DND-41 (cell line): ENCODE measurements at regions not wholly inside any gene's neighbourhood (a gene's known extent, or its start where the extent isn't known, plus 50 kb on each side); places are given as distances from the start of the nearest gene placed in this dataset.

Experiments used
- ATAC-seq: fragments of 200-7000 bp; cut with Tn5 transposase; 3 replicates; pipeline ENCODE4 v1.9.1; 2021; ENCODE audit warnings: low read depth; ENCODE audit not compliant: insufficient read depth
- DNase-seq: peaks from one replicate; pipeline ENCODE4 v3.0.0-alpha.2; 2020
- H2AFZ ChIP-seq: 2 replicates; pipeline ENCODE4 v1.6.0; 2012; ENCODE audit warnings: low read depth, low read length
- H3K27ac ChIP-seq: 2 replicates; pipeline ENCODE4 v1.5.1; 2012; ENCODE audit warnings: low read length, inconsistent platforms
- H3K27me3 ChIP-seq: fragments of 200-600 bp; sonication (generic); 2 replicates; pipeline ENCODE4 v1.6.0; 2012; ENCODE audit warnings: low read length, mild to moderate bottlenecking, inconsistent platforms; ENCODE audit not compliant: insufficient read depth, poor library complexity
- H3K36me3 ChIP-seq: 2 replicates; pipeline ENCODE4 v1.5.1; 2012; ENCODE audit warnings: low read length, inconsistent platforms; ENCODE audit not compliant: insufficient read depth
- H3K4me1 ChIP-seq: 2 replicates; pipeline ENCODE4 v1.5.1; 2012; ENCODE audit warnings: mild to moderate bottlenecking, low read length; ENCODE audit not compliant: insufficient read depth
- H3K4me2 ChIP-seq: 2 replicates; pipeline ENCODE4 v1.6.0; 2012; ENCODE audit warnings: mild to moderate bottlenecking, moderate library complexity, low read length, inconsistent platforms; ENCODE audit not compliant: insufficient read depth
- H3K4me3 ChIP-seq, 2 experiments: fragments of 200-600 bp in 1 of 2; shearing (Covaris generic) in 1 of 2; 2 replicates each; pipeline ENCODE4 v1.5.1; 2012 to 2016; ENCODE audit warnings: inconsistent platforms in 2 of 2, low read length in 2 of 2, mild to moderate bottlenecking in 2 of 2, low read depth in 1 of 2, moderate library complexity in 1 of 2
- H3K79me2 ChIP-seq: 2 replicates; pipeline ENCODE4 v1.6.0; 2012; ENCODE audit warnings: low read length, inconsistent platforms; ENCODE audit not compliant: insufficient read depth
- H3K9ac ChIP-seq: 2 replicates; pipeline ENCODE4 v1.6.0; 2012; ENCODE audit warnings: low read depth, mild to moderate bottlenecking, inconsistent platforms, low read length, moderate library complexity
- H3K9me3 ChIP-seq: 2 replicates; pipeline ENCODE4 v1.5.1; 2012; ENCODE audit warnings: low read length, moderate library complexity, mild to moderate bottlenecking, inconsistent platforms; ENCODE audit not compliant: insufficient read depth, severe bottlenecking
- H4K20me1 ChIP-seq: 2 replicates; pipeline ENCODE4 v1.6.0; 2012; ENCODE audit warnings: low read length; ENCODE audit not compliant: insufficient read depth
- EZH2 ChIP-seq: IDR thresholded peaks from 3 replicates; pipeline ENCODE4 v1.6.1; 2012; ENCODE audit warnings: borderline replicate concordance, low read depth, mild to moderate bottlenecking, moderate library complexity, low read length, inconsistent platforms; ENCODE audit not compliant: severe bottlenecking
- TF ChIP-seq, protein P1 (sequence below): IDR thresholded peaks from 2 replicates; pipeline ENCODE4 v1.5.1; 2012; ENCODE audit warnings: borderline replicate concordance, low read length, moderate library complexity, mild to moderate bottlenecking; ENCODE audit not compliant: poor library complexity, severe bottlenecking; ENCODE audit errors: extremely low read depth

DNA sequence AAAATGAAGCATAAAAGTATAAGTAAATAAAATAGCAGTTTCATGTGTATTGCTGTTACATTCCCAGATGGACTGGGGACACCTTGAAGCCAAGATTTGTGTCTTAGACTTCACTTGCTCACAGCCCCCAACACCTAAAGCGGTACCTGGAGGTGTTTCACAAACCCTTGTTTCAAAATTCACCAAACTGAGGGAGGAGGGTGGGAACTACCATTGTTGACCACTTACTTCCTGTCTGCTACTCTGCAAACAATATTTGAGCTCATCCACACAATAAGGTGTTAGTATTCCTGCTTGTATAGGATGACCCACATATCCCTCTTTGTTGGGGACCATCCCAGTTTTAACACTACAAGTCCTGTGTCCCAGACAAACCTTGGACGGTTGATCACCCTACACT lies 115.9 kb upstream of the SYT6 start:
- no peaks in the 10 kb centered on the region for H3K36me3 ChIP-seq
- H3K9me3 ChIP-seq: no peaks in the 10 kb centered on the region
- H3K27ac ChIP-seq: no peak overlapping the region
- DNase-seq (no peak), ATAC-seq (no peak)
- H3K4me3 ChIP-seq: no peak overlapping the region
- TF ChIP-seq, protein P1, sequence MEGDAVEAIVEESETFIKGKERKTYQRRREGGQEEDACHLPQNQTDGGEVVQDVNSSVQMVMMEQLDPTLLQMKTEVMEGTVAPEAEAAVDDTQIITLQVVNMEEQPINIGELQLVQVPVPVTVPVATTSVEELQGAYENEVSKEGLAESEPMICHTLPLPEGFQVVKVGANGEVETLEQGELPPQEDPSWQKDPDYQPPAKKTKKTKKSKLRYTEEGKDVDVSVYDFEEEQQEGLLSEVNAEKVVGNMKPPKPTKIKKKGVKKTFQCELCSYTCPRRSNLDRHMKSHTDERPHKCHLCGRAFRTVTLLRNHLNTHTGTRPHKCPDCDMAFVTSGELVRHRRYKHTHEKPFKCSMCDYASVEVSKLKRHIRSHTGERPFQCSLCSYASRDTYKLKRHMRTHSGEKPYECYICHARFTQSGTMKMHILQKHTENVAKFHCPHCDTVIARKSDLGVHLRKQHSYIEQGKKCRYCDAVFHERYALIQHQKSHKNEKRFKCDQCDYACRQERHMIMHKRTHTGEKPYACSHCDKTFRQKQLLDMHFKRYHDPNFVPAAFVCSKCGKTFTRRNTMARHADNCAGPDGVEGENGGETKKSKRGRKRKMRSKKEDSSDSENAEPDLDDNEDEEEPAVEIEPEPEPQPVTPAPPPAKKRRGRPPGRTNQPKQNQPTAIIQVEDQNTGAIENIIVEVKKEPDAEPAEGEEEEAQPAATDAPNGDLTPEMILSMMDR: no peak
- TF ChIP-seq EZH2: no peak
- H3K9ac ChIP-seq: no peak overlapping the region
- no peaks in the 10 kb centered on the region for H3K4me1 ChIP-seq
- no peaks in the 10 kb centered on the region for H3K79me2 ChIP-seq
- no peaks in the 10 kb centered on the region for H4K20me1 ChIP-seq
- no peak overlapping the region for H3K4me2 ChIP-seq
- H3K27me3 ChIP-seq: no peaks in the 10 kb centered on the region
- H2AFZ ChIP-seq: no peak overlapping the region

DNA sequence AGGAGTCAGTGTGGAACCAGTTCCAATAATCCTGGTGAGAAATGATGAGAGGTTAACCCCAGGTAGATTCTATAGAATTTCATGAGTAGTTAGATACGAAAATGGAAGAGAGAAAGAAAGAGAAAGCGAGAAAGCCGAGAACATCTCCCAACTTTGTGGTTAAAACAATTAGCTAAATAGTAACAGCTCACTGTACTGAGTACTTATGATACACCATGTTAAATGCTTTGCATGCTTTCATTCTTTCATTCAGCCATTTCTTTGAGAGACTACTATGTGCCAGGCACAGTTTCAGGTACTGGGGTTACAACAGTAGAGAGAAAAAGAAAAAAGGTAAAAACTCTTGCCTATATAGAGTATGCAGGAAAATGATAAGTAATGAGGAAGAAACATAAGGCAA lies 109.7 kb upstream of the SYT6 start:
- Histone ChIP-seq H3K27ac (no peak overlapping the region), H4K20me1 (no peaks in the 10 kb centered on the region), H2AFZ (no peak overlapping the region), H3K79me2 (no peaks in the 10 kb centered on the region), H3K36me3 (no peaks in the 10 kb centered on the region), H3K4me2 (no peak overlapping the region), H3K9me3 (no peaks in the 10 kb centered on the region), H3K4me1 (no peaks in the 10 kb centered on the region), H3K4me3 (no peak overlapping the region), H3K27me3 (no peaks in the 10 kb centered on the region), H3K9ac (no peak overlapping the region)
- TF ChIP-seq EZH2: no peak
- TF ChIP-seq, protein P1: no peak
- ATAC-seq (no peak), DNase-seq (no peak)

DNA sequence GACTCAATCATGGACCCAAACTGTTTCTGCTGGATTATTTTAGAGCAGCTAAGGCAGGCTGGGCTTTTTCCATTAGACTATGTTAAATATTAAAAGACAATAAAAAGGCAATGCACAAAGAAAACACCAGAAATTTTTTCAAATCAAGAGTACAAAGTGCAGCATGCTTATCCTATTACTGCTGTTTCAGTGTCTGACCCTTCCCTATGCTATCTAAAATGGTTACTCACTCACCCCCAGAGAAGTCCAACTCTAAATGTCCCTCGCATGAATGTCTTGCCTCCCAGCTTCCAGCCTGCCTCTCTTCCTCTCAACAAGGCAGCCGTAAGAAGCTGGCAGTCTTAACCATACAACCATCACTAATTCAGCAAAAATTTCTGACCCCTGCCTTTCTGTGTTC lies 108.7 kb upstream of the SYT6 start:
- no peak for DNase-seq
- Histone ChIP-seq H3K27me3 (no peaks in the 10 kb centered on the region), H3K4me2 (no peak overlapping the region), H2AFZ (no peak overlapping the region), H3K27ac (no peak overlapping the region), H3K9ac (no peak overlapping the region), H4K20me1 (no peaks in the 10 kb centered on the region), H3K36me3 (no peaks in the 10 kb centered on the region), H3K9me3 (no peaks in the 10 kb centered on the region), H3K79me2 (no peaks in the 10 kb centered on the region), H3K4me1 (no peaks in the 10 kb centered on the region), H3K4me3 (no peak overlapping the region)
- no peak for ATAC-seq
- TF ChIP-seq, protein P1: no peak
- TF ChIP-seq EZH2: no peak

DNA sequence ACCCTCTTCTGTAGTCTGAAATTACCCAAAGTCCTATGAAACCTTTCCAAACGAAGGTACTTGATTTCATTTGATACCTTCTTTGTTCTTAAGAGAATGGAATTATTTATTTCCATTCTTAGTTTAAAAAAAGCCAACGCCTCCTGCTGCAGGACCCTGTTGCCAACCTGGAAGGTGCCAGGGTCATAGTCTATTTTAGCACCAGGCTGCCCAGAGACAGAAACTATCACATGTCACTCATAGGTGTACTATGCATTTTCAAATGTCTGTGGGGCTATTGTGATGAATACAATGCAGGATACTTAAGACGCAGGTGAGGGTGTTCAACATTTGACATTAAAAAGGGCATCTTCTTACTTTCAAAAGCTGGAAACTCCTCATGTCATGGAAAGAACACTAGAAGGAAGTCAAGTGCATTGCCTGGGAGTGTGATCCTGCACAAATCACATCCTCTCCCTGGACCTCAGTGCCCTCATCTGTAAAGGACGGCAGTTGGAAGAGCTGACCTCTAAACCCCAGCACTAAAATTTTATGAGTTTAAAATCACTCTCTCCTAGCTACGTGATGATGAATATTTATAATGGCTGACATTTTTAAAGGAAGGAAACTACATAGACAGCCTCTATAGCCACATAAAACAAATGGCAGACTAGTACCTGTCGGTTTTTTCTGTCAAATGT lies 107.3 kb upstream of the SYT6 start:
- no peak overlapping the region for H3K4me2 ChIP-seq
- H4K20me1 ChIP-seq: no peaks in the 10 kb centered on the region
- no peaks in the 10 kb centered on the region for H3K27me3 ChIP-seq
- DNase-seq (no peak), ATAC-seq (no peak)
- H2AFZ ChIP-seq: no peak overlapping the region
- no peak overlapping the region for H3K9ac ChIP-seq
- no peaks in the 10 kb centered on the region for H3K79me2 ChIP-seq
- TF ChIP-seq, protein P1: no peak
- TF ChIP-seq EZH2: no peak
- no peaks in the 10 kb centered on the region for H3K9me3 ChIP-seq
- H3K4me1 ChIP-seq: no peaks in the 10 kb centered on the region
- H3K36me3 ChIP-seq: no peaks in the 10 kb centered on the region
- no peak overlapping the region for H3K4me3 ChIP-seq
- H3K27ac ChIP-seq: no peak overlapping the region
